HG03439 (cell line): ENCODE measurements at regions not wholly inside any gene's neighbourhood (a gene's known extent, or its start where the extent isn't known, plus 50 kb on each side); places are given as distances from the start of the nearest gene placed in this dataset.

ENCODE experiments used
- ATAC-seq: cut with Tn5 transposase; IDR thresholded peaks from one replicate; pipeline ENCODE4 v1.9.1; 2021; ENCODE audit warnings: mild to moderate bottlenecking, moderate library complexity; ENCODE audit not compliant: unreplicated experiment

GRCh38 chrX:39740078-39740477 is 357.7 kb downstream of the BCOR start:
- no peak for ATAC-seq

GRCh38 chrX:39741904-39742303 is 355.9 kb downstream of the BCOR start:
- no peak for ATAC-seq

DNA sequence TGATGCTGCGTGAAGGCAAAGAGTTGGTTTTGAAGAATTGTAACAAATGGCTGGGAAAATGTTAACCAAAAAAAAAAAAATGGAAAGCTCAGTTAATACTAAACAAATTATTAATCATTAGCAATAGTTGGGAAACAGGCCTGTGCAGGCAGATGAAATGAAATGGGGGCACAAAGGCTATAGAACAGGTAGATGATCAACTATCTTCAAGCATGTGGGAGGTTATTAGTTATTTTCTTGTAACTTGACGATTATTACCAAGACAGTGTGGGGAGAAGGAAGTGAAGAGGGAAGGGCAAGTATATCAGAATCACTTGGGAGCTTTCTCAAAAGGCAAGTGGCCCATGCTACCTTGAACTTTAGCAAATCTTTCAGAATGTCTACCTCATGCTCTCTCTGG is 351.9 kb downstream of the BCOR start:
- no peak for ATAC-seq

GRCh38 chrX:39749135-39749534 is 348.6 kb downstream of the BCOR start:
- no peak for ATAC-seq

DNA sequence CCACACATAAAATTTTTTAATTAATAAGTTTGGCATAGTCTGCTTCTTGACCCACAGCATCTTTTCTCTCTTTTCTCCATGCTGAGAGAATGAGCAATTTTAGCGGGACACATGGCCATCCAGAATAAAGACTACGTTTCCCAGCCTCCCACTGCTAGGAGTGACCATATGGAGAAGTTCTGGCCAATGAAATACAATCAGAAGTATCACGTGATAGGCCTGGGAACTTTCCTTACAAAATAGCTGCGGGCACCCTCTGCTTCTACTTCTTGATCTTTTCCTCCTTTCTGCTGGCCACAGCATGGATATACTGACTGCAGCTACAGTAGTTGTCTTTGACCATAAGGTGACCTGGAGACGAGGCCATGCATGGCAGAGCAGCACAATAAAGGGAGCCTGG is 348.0 kb downstream of the BCOR start:
- ATAC-seq, result no peak

- no peak for ATAC-seq
Observed at GRCh38 chrX:39750256-39750790, 347.4 kb downstream of the BCOR start.

DNA sequence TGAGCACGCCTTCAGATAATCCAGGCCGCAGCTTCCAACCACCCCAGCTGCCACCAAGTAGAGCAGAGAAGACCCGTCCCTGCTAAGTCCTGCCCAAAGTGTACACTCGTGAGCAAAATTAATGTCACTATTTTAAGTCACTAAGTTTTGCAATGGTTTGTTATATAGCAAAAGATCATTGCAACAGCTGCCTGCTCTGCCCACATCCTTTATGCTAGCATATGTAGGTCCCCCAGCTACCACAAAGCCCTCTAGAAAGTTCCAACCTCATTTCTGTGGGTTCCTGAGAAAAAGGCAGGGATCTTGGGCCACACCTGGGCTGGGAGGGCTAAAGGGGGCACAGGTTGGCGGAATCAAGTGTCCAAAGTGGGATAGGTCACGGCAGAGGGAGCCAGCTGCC is 346.9 kb downstream of the BCOR start:
- ATAC-seq, result no peak

DNA sequence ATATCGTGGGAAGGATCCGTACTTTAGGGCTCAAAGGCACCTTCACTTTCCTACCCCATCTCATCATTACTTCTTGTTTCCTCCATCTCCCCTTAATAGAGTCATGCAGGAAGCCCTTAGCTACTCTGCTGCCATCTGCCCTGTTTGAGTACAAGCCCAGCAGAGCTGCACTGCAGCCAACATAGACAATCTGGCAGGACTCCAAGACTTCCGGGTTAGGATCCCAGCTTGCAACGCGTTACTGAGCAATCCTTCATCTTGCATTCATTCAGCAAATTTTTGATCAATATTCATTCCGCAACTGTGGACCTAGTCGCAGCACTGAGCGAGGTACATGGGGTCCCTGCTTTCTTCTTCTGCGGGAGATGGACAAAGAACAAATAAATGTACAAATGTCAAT is 344.9 kb downstream of the BCOR start:
- ATAC-seq, result no peak

DNA sequence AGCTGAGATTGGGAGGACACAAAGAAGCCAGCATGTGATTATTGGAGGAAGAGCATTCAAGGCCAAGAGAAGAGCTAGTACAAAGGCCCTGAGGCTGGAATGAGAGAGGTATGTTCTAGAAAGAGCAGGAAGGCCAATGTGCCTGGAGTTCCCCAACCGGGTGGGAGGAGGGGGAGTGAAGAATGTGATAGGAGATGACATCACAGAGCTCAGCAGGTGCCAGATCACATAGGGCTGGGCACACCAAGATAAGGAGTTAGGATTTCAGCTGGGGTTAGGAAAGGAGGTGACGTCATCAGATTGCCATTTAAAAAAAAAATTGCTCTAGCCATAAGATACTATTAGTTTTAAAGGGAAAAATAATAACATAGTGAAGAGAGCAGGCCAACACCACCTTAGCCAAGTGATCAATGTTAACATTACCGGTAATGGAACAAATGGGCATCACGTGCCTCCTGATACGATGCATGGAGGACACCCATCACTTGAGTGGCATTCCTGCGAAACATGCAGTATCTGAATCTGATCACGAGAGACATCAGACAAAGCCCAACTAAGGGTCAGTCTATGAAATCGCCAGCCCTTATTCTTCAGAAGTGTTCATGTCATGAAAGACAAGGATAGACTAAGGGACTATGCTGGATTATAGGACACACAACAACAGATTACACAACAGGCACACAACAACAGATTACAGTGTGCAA is 344.3 kb downstream of the BCOR start:
- ATAC-seq, result no peak

DNA sequence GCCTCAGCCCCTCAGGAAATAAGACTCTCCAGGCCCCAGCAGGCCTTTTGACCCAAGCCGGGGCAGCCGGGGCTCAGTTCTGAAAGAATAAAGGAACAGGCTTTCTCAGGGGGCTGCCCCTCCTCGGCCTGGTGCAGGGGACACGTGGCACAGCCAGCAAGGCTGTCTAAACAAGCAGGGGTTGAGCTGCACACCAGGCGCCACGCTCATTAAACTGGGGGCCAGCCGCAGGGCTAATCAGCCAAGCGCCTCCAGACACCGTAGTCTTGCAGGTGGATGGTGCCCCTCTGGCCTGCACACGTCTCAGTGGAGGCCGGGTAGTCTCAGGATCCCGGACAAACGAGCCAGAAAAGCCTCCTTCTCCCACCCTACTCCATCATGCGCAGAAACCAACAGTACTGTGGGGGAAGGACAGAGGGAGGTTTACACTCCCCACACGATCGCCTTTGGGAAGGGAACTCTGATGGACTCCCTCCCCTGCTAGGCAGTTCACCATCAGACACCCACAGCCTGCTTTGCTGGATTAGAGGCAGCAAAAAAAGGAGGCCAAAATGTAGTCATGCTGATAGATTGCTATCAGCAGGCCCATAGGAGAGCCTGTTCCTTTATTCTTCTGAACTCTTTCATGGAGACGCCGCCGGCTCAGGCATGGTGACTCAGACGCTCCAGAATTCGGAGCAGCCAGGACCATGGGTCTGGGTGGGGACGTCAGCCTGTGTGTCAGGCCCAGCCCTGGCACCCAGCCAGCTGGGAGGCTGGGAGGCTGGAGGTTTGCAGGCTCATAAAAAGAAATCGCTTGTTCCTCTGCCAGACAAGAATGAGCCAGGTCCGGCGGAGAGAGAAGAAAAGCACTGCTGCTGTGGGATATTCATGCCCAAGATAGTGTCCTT is 342.4 kb downstream of the BCOR start:
- no peak for ATAC-seq

DNA sequence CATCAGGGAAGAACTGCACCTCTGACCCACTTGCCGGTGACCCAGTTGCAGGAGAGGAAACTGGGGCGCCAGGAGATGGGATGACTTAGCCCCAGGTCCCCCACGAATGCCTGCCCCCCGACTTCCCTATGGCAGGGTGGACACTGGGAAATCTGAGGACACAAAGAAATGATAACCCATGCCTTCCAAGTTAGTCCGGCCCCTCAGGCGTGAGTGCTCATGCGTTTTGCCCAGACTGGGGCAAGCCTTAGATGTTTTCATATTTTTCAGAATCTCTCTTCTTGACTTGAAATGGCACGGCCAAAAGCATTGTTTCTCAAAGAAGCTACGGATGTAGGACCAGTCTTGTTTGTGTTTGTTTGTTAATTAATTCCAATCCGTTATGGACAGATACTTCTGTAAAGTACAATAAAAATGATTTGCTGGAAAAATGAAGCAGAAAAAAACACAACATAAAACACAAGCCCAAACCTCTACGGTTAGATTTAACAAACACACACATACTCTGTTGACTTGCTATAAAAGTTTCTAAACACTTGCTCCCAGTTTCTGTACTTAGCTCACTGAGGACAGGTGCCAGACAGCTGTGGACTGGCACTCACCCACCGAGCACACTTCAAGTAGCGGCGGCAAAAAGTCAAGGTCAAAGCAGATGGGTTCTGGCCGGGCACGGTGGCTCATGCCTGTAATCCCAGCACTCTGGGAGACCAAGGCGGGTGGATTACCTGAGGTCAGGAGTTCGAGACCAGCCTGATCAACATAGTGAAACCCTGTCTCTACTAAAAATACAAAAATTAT is 341.5 kb downstream of the BCOR start:
- no peak for ATAC-seq

GRCh38 chrX:39757971-39758370 is 339.8 kb downstream of the BCOR start:
- no peak for ATAC-seq

DNA sequence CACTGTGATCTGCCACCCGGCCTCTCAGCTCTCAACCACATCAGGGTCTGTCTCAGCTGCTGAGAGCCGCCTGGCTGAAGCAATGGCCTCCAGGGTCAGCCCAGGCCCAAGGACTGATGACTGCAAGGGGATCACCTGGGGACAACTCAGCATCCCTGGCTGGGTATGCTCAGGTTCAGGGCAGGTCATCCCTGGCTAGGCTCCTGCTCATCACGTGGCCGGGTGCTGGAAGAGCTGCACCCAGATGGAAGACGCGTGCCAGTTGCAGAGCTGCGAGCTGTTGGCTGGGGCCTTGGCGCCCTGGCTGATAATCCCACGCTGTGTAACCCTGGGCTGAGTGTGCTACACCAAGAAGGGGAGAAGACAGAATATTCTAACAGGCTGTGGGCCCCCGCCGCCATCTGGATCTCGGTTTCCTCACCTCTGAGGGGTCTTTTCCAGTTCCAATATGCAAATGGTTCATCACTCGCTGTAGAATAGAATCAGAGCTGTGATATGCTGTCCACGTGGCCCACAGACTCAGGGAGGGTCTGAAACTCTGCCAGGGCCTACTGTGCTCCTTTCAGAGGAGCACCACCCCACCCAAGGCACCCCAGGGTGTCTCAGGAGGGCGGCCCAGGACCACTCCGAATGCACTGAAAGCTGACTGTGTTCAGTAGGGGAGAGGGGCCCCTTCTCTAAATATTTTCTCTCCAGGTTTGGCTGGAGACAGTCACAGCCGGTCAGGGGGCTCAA is 338.8 kb downstream of the BCOR start:
- ATAC-seq, result no peak

GRCh38 chrX:39759526-39760224 is 338.1 kb downstream of the BCOR start:
- ATAC-seq, result no peak

DNA sequence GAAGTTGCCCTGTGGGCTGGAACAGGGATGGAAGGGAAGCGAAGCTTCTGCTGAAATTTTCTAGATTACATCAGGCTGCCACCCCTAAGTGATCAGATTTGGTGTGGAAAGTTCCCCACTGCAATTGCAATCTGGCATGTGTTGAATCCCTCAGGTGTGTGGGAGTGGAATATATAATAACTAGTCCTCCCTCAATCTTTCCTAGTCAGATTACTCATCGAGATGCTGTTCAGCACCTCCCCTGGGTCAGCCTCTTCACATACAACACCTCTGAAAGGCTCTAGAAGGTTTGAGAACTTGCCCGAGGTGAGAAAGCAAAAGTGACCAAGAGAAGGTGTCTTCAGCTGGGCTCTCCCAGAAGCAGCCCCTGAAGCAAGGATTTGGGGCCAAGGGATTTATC is 336.8 kb downstream of the BCOR start:
- no peak for ATAC-seq

GRCh38 chrX:39762266-39762841 is 335.4 kb downstream of the BCOR start:
- no peak for ATAC-seq

DNA sequence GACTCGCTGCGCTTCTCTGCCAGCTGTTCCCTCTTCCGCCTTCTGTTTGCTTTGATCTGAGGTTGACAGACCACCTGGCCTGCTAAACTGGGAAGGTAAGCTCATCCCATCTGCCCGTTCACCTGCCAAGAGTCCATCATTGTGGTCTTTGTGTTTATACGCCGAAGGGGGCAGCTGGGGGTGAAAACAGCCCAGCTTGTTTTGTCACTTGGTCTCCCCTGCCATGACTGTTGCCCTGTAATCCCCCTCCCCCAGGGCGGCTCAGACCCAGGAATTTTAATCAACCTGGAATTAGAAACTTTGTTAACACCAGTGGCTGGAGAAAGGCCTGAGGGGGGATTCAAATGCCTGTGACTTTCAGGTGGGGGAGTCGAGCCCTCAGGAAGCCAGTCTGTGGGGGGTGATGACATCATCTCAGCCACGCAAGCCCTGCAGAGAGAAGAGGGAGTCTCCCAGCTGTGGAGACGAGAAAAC is 333.3 kb downstream of the BCOR start:
- no peak for ATAC-seq

DNA sequence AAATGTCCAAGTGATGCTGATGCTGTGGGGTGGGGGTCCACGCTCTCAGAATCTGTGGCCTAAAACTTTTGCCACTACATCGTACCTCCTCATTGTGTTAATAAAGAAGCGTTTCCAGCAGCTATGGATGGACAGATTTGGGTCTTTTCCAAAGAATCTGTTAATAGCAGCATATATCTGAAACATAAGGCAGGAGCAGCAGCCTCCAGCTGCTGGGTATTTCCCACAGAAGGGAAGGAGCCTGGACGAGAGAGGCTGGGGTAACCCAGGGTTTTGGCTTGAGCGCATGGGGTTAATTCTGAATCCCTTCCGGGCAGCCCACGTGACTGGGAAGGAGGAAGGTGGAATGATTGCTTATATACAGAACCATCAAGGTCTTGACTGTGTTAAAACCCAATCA is 332.4 kb downstream of the BCOR start:
- no peak for ATAC-seq

GRCh38 chrX:39766085-39766726 is 331.6 kb downstream of the BCOR start:
- ATAC-seq, result no peak
